CD14-positive monocyte (primary cell): ENCODE measurements at regions not wholly inside any gene's neighbourhood (a gene's known extent, or its start where the extent isn't known, plus 50 kb on each side); places are given as distances from the start of the nearest gene placed in this dataset.

ENCODE experiments used
- DNase-seq, 3 donors: peaks; one replicate each; pipeline ENCODE4 v3.0.0-alpha.2; 2011 to 2022
- H2AFZ ChIP-seq: 2 replicates; pipeline ENCODE4 v1.6.0; 2012; ENCODE audit warnings: mild to moderate bottlenecking, low read depth, low read length, inconsistent platforms; ENCODE audit not compliant: insufficient read depth, poor library complexity, severe bottlenecking
- H3K27ac ChIP-seq, 2 donors: 1 replicate in 1 of 2; 2 replicates in 1 of 2; pipeline ENCODE4 v1.5.1; 2012 to 2013; ENCODE audit warnings: low read length in 2 of 2, control low read depth in 1 of 2, inconsistent platforms in 1 of 2, low read depth in 1 of 2, mild to moderate bottlenecking in 1 of 2
- H3K27me3 ChIP-seq, 2 donors: one replicate each; pipeline versions ENCODE4 v1.6.0 to v1.6.1; 2011 to 2013; ENCODE audit warnings: low read length in 2 of 2; ENCODE audit not compliant: control insufficient read depth in 2 of 2, insufficient read depth in 2 of 2
- H3K36me3 ChIP-seq, 2 donors: replicated peaks in 1 of 2; 1 replicate in 1 of 2; 2 replicates in 1 of 2; pipeline versions ENCODE4 v1.5.1 to v1.6.1; 2012 to 2013; ENCODE audit warnings: low read length in 2 of 2, control low read depth in 1 of 2, inconsistent platforms in 1 of 2, mild to moderate bottlenecking in 1 of 2; ENCODE audit not compliant: insufficient read depth in 2 of 2, control insufficient read depth in 1 of 2
- H3K4me1 ChIP-seq, 2 donors: 1 replicate in 1 of 2; 2 replicates in 1 of 2; pipeline versions ENCODE4 v1.5.1 to v1.6.1; 2012 to 2013; ENCODE audit warnings: low read length in 2 of 2, control low read depth in 1 of 2, inconsistent platforms in 1 of 2, mild to moderate bottlenecking in 1 of 2, moderate library complexity in 1 of 2; ENCODE audit not compliant: insufficient read depth in 2 of 2, control insufficient read depth in 1 of 2
- H3K4me2 ChIP-seq: replicated peaks from 2 replicates; pipeline ENCODE3; 2012; ENCODE audit warnings: low read length, moderate library complexity, mild to moderate bottlenecking; ENCODE audit not compliant: poor library complexity, severe bottlenecking; ENCODE audit errors: extremely low read depth
- H3K4me3 ChIP-seq, 3 experiments: fragments of 200-600 bp in 1 of 3; sonication (generic) in 1 of 3; replicated peaks in 1 of 3; 1 replicate in 2 of 3; 2 replicates in 1 of 3; pipeline ENCODE4 v1.5.1; 2011 to 2013; ENCODE audit warnings: low read length in 3 of 3, mild to moderate bottlenecking in 3 of 3, control low read depth in 2 of 3, low read depth in 2 of 3, inconsistent platforms in 1 of 3, moderate library complexity in 1 of 3
- H3K79me2 ChIP-seq: 2 replicates; pipeline ENCODE4 v1.6.0; 2012; ENCODE audit warnings: mild to moderate bottlenecking, control low read depth, inconsistent platforms, low read length, moderate library complexity; ENCODE audit not compliant: insufficient read depth
- H3K9ac ChIP-seq: 2 replicates; pipeline ENCODE4 v1.6.0; 2017; ENCODE audit warnings: low read length, mild to moderate bottlenecking; ENCODE audit not compliant: insufficient read depth, poor library complexity, severe bottlenecking
- H3K9me3 ChIP-seq, 2 donors: replicated peaks in 1 of 2; 1 replicate in 1 of 2; 2 replicates in 1 of 2; pipeline versions ENCODE4 v1.5.1 to v1.6.1; 2012 to 2013; ENCODE audit warnings: low read length in 2 of 2, control low read depth in 1 of 2; ENCODE audit not compliant: control insufficient read depth in 1 of 2, insufficient read depth in 1 of 2
- H4K20me1 ChIP-seq: 2 replicates; pipeline ENCODE4 v1.6.0; 2012; ENCODE audit warnings: mild to moderate bottlenecking, low read length, control low read depth, moderate library complexity; ENCODE audit not compliant: insufficient read depth
- H3K27ac Mint-ChIP-seq, 7 donors: one replicate each; pipeline ENCODE4 v1.8.0; 2020; ENCODE audit warnings: mild to moderate bottlenecking in 7 of 7, mixed read lengths in 7 of 7, moderate library complexity in 6 of 7, inconsistent platforms in 2 of 7
- H3K27me3 Mint-ChIP-seq, 3 donors: one replicate each; pipeline ENCODE4 v1.8.0; 2021 to 2022; ENCODE audit warnings: low read depth in 3 of 3, mild to moderate bottlenecking in 3 of 3, mixed read lengths in 3 of 3, moderate library complexity in 3 of 3, inconsistent platforms in 1 of 3
- H3K36me3 Mint-ChIP-seq, 2 donors: one replicate each; pipeline ENCODE4 v1.8.0; 2020; ENCODE audit warnings: mixed read lengths in 2 of 2, inconsistent platforms in 1 of 2, mild to moderate bottlenecking in 1 of 2
- H3K4me1 Mint-ChIP-seq: one replicate; pipeline ENCODE4 v1.8.0; 2020; ENCODE audit warnings: mild to moderate bottlenecking, mixed read lengths
- H3K4me3 Mint-ChIP-seq, 2 donors: one replicate each; pipeline ENCODE4 v1.8.0; 2020; ENCODE audit warnings: mild to moderate bottlenecking in 2 of 2, mixed read lengths in 2 of 2, moderate library complexity in 1 of 2
- H3K9me3 Mint-ChIP-seq, 7 donors: one replicate each; pipeline ENCODE4 v1.8.0; 2020 to 2022; ENCODE audit warnings: mixed read lengths in 7 of 7, mild to moderate bottlenecking in 6 of 7, moderate library complexity in 6 of 7, inconsistent platforms in 2 of 7
- WGBS: methylation state at CpG from one replicate; pipeline ENCODE4 v1.1.5; 2013; ENCODE audit warnings: missing lambda C conversion rate; ENCODE audit not compliant: insufficient coverage; 5-methylcytosine and 5-hydroxymethylcytosine counted together
- intact Hi-C, 2 donors: fragments of 100-400 bp; cut with micrococcal nuclease; formaldehyde crosslinking; loops; one replicate each; pipeline versions ENCODE4 v1.15.0 to v1.15.1; 2023
- TF ChIP-seq, protein P1 (sequence below): fragments of 200-600 bp; IDR thresholded peaks from one replicate; pipeline ENCODE4 v1.8.0; 2022; ENCODE audit warnings: antibody characterized with exemption, mild to moderate bottlenecking

DNA sequence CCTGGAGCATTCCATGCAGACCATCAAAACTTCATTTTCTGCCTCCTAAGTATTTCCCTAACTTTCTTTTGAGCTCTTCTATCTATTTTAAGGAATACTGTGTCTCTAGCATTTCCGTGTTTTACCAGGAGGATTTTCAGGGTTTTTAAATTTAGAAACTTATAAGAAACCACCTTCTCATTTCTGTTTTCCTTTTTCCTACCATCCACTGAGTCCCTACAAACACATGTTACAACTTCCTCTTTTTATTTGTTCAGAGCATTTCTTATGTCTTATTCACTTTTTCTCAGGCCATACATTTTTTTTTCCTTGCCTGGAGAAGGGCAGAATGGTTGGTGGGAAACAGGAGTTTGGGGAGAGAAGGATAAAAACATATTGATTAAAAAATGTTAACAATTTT is 130.0 kb upstream of the BMP5 start:
- no peaks in the 10 kb centered on the region for H3K79me2 ChIP-seq
- intact Hi-C loops = no loop called here
- no peak overlapping the region for H2AFZ ChIP-seq
- H3K36me3 ChIP-seq = no peaks in the 10 kb centered on the region
- no peak overlapping the region for H3K4me2 ChIP-seq
- WGBS = no CpG with 5 or more reads among the region's 1 CpG
- H4K20me1 ChIP-seq = no peaks in the 10 kb centered on the region
- peaks cover 14 to 15% of the 10 kb centered on the region in 2 donors for H3K4me1 ChIP-seq
- H3K9me3 ChIP-seq = no peaks in the 10 kb centered on the region
- peak in 1 of 3 donors; percentile 11 for DNase-seq
- Mint-ChIP-seq H3K4me1 (peaks cover 13% of the 10 kb centered on the region), H3K36me3 (no peaks in the 10 kb centered on the region), H3K4me3 (peak overlapping the region in 1 of 2 donors; percentile 2), H3K27me3 (peaks cover 0 to 5% (median 3%) of the 10 kb centered on the region in 3 donors), H3K9me3 (peaks cover 0 to 4% (median 3%) of the 10 kb centered on the region in 7 donors), H3K27ac (peak overlapping the region in 3 of 7 donors; percentile 5 to 72 (median 47))
- H3K9ac ChIP-seq = no peak overlapping the region
- TF ChIP-seq, protein P1, sequence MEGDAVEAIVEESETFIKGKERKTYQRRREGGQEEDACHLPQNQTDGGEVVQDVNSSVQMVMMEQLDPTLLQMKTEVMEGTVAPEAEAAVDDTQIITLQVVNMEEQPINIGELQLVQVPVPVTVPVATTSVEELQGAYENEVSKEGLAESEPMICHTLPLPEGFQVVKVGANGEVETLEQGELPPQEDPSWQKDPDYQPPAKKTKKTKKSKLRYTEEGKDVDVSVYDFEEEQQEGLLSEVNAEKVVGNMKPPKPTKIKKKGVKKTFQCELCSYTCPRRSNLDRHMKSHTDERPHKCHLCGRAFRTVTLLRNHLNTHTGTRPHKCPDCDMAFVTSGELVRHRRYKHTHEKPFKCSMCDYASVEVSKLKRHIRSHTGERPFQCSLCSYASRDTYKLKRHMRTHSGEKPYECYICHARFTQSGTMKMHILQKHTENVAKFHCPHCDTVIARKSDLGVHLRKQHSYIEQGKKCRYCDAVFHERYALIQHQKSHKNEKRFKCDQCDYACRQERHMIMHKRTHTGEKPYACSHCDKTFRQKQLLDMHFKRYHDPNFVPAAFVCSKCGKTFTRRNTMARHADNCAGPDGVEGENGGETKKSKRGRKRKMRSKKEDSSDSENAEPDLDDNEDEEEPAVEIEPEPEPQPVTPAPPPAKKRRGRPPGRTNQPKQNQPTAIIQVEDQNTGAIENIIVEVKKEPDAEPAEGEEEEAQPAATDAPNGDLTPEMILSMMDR = no peak
- H3K27ac ChIP-seq = no peak overlapping the region
- H3K4me3 ChIP-seq = no peak overlapping the region
- H3K27me3 ChIP-seq = no peaks in the 10 kb centered on the region

DNA sequence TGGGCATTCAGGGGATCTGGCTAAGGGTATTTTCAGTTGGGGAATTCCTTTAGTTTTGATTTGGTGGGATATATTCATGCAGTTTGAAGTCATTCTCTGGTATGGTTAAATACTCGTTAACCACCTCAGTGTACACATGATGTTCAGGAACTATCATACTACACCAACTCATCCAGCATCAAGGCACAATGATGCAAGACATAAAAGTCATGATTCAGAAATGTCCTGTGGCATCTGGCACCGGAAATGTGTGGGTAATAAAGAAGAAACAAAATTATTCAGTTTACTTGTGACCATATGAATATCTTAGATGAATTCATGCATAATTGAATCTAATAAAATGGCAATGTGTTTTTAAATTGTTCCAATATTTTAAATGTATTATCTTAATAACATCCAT is 129.0 kb upstream of the BMP5 start:
- Mint-ChIP-seq H3K9me3 (peaks cover 0 to 4% (median 3%) of the 10 kb centered on the region in 7 donors), H3K36me3 (no peaks in the 10 kb centered on the region), H3K27ac (peak overlapping the region in 5 of 7 donors; percentile 3 to 90 (median 76)), H3K27me3 (peaks cover 0 to 5% (median 3%) of the 10 kb centered on the region in 3 donors), H3K4me3 (no peak overlapping the region), H3K4me1 (peaks cover 13% of the 10 kb centered on the region)
- Histone ChIP-seq H3K27ac (peak overlapping the region in 1 of 2 donors; percentile 49), H3K9ac (no peak overlapping the region), H3K27me3 (no peaks in the 10 kb centered on the region), H3K36me3 (no peaks in the 10 kb centered on the region), H3K9me3 (no peaks in the 10 kb centered on the region), H3K4me1 (peaks cover 14 to 15% of the 10 kb centered on the region in 2 donors), H2AFZ (no peak overlapping the region), H3K4me2 (no peak overlapping the region), H3K4me3 (no peak overlapping the region), H3K79me2 (no peaks in the 10 kb centered on the region), H4K20me1 (no peaks in the 10 kb centered on the region)
- intact Hi-C loops = no loop called here
- no CpG with 5 or more reads among the region's 2 CpGs for WGBS
- TF ChIP-seq, protein P1 = no peak
- DNase-seq = peak; percentile 50 to 68 (median 63)
